ENCODE measurements at regions not wholly inside any gene's neighbourhood (a gene's known extent, or its start where the extent isn't known, plus 50 kb on each side); places are given as distances from the start of the nearest gene placed in this dataset.

DNA sequence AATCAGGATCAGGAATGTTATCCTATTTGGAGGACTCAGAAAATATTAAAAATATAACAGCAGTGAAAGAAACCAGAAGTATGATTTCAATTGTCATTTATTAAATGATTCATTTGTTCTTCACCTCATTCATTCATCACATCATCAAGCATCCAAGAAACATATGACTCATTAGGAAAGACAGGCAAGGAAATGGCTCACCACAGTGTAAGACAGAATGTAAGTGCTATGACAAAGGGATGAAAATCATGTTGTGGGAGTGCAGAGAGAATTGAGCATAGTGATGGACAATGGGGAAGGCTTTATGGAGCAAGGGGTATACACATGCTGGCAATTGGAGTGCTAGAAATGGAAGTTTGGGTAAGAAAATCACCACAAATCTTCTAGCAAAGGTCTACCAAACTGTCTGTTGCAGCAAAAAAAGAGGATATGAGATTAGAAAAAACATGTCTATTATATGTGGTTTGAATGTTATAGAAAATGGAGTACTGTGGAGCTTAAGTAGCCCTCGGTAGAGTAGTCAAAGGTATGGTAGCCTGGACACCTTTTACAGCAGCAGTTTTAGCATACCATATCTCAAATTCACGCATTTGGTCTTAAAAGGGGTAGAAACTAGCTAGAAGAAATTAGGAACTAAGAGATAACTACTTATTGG lies 111.1 kb upstream of the GPR149 start:
- H3K27ac ChIP-seq, result no peak overlapping the region
- H3K4me3 ChIP-seq, result no peak overlapping the region
- no peak for DNase-seq
- BruUV-seq (replicated peaks), result no TSS peak
- no peaks in the 10 kb centered on the region for H4K20me1 ChIP-seq (ENCODE audit: insufficient read depth)
- H3K27me3 ChIP-seq (ENCODE audit: insufficient read depth, low read depth), result no peaks in the 10 kb centered on the region
- no peaks in the 10 kb centered on the region for H3K4me1 ChIP-seq (replicated peaks; ENCODE audit: insufficient read depth)
- H3K9me3 ChIP-seq (ENCODE audit: insufficient read depth, low read depth), result no peaks in the 10 kb centered on the region
- CTCF ChIA-PET, result no interaction called here
- peaks cover 3% of the 10 kb centered on the region; the same call in 1 of the 2 replicates for H3K9me2 ChIP-seq (ENCODE audit: insufficient read depth)
- no peak for TF ChIP-seq EZH2 (IDR thresholded peaks at IDR 0.05; ENCODE audit: low read depth)
- TF ChIP-seq, protein P1, sequence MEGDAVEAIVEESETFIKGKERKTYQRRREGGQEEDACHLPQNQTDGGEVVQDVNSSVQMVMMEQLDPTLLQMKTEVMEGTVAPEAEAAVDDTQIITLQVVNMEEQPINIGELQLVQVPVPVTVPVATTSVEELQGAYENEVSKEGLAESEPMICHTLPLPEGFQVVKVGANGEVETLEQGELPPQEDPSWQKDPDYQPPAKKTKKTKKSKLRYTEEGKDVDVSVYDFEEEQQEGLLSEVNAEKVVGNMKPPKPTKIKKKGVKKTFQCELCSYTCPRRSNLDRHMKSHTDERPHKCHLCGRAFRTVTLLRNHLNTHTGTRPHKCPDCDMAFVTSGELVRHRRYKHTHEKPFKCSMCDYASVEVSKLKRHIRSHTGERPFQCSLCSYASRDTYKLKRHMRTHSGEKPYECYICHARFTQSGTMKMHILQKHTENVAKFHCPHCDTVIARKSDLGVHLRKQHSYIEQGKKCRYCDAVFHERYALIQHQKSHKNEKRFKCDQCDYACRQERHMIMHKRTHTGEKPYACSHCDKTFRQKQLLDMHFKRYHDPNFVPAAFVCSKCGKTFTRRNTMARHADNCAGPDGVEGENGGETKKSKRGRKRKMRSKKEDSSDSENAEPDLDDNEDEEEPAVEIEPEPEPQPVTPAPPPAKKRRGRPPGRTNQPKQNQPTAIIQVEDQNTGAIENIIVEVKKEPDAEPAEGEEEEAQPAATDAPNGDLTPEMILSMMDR (conservative IDR thresholded peaks at IDR 0.05), result no peak
- POLR2A ChIA-PET (ENCODE audit: unreplicated experiment), result no interaction called here
- H3K79me2 ChIP-seq (ENCODE audit: low read depth), result no peaks in the 10 kb centered on the region
- intact Hi-C loops (cut with micrococcal nuclease; ENCODE audit: unreplicated experiment), result loop anchor here (10.0 kb wide), 1 partner anchor 206 kb away; no protein-coding TSS in a partner anchor
- H2AFZ ChIP-seq, result no peak overlapping the region
- no peaks in the 10 kb centered on the region for H3F3A ChIP-seq (ENCODE audit: insufficient read depth, low read depth)
- no peaks in the 10 kb centered on the region for H3K36me3 ChIP-seq (ENCODE audit: low read depth)
- no peak overlapping the region for H3K4me2 ChIP-seq

DNA sequence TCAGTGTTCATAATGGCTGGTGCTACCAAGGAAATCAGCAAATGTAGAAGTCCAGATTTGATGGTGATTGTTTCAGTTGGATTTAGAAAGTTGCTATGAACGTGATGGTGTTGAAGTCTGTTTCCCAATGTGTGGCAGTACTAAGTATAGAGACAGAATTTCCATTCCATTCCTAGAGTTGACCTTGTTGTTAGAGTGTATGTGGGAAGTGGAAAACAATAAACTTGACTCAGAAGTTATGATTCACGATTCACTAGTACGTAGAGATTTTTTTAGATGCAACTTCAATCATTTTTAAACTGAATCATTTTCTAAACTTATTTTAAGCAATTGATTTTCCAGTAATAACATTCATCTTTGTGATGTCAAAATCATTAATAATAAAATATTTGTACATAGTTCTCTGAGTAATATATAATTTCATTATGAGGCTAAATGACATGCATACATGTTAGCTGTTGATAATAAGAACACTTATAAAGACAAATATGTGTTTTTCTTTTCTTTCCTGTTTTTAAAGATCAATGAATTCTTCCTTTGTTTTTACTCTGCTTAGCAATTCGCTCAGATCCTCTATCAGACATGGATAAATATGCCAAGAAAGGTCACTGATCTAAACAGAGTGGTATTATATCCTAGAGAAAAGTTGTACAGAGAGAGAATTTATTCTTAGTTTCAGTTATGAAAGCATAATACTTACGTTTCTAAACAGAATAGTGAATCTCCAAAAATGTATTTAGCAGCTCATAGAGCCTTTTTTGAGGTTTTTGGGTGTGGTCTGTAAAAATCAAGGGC lies 108.8 kb upstream of the GPR149 start:
- Histone ChIP-seq H3K4me2 (no peak overlapping the region), H3K36me3 (ENCODE audit: low read depth) (no peaks in the 10 kb centered on the region), H3K27ac (no peak overlapping the region), H3K9me2 (ENCODE audit: insufficient read depth) (peaks cover 4% of the 10 kb centered on the region; the same call in 1 of the 2 replicates), H3K9me3 (ENCODE audit: insufficient read depth, low read depth) (no peaks in the 10 kb centered on the region), H3K27me3 (ENCODE audit: insufficient read depth, low read depth) (no peaks in the 10 kb centered on the region), H4K20me1 (ENCODE audit: insufficient read depth) (no peaks in the 10 kb centered on the region), H3K79me2 (ENCODE audit: low read depth) (no peaks in the 10 kb centered on the region), H3K4me3 (no peak overlapping the region), H2AFZ (no peak overlapping the region), H3K4me1 (replicated peaks; ENCODE audit: insufficient read depth) (no peaks in the 10 kb centered on the region), H3F3A (ENCODE audit: insufficient read depth, low read depth) (no peaks in the 10 kb centered on the region)
- ChIA-PET POLR2A (ENCODE audit: unreplicated experiment) (no interaction called here), CTCF (no interaction called here)
- BruUV-seq (replicated peaks), result no TSS peak
- intact Hi-C loops (cut with micrococcal nuclease; ENCODE audit: unreplicated experiment), result no loop called here
- TF ChIP-seq EZH2 (IDR thresholded peaks at IDR 0.05; ENCODE audit: low read depth), result no peak
- TF ChIP-seq, protein P1 (conservative IDR thresholded peaks at IDR 0.05), result no peak
- no peak for DNase-seq

DNA sequence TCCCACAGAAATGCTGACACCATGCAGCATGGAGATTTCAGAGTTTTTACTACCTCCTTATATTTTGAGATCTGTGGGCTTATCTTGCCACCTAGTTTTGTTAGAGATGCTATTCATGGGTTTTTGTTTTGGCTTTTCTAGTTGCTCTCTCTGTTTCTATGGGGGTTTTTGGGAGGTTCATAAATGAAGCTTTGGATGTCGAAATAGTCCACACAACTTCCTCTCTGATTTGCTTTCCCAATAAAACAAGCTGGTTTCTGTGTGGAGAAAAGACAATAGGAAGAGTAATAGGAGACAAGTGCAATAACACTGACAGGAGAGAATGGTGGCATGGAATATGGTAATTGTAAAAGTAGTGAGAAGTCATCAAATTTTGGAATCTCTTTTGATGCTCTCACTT lies 106.8 kb upstream of the GPR149 start:
- no peak overlapping the region; the same call in 1 of the 2 replicates for H2AFZ ChIP-seq
- no peaks in the 10 kb centered on the region for H4K20me1 ChIP-seq (ENCODE audit: insufficient read depth)
- H3K4me1 ChIP-seq (replicated peaks; ENCODE audit: insufficient read depth), result no peaks in the 10 kb centered on the region
- TF ChIP-seq EZH2 (IDR thresholded peaks at IDR 0.05; ENCODE audit: low read depth), result no peak
- TF ChIP-seq, protein P1 (conservative IDR thresholded peaks at IDR 0.05), result no peak
- H3K27ac ChIP-seq, result no peak overlapping the region
- no peaks in the 10 kb centered on the region for H3F3A ChIP-seq (ENCODE audit: insufficient read depth, low read depth)
- POLR2A ChIA-PET (ENCODE audit: unreplicated experiment), result no interaction called here
- H3K27me3 ChIP-seq (ENCODE audit: insufficient read depth, low read depth), result no peaks in the 10 kb centered on the region
- CTCF ChIA-PET, result no interaction called here
- H3K4me2 ChIP-seq, result no peak overlapping the region
- no peak for DNase-seq
- H3K4me3 ChIP-seq, result no peak overlapping the region
- no TSS peak for BruUV-seq (replicated peaks)
- H3K9me3 ChIP-seq (ENCODE audit: insufficient read depth, low read depth), result no peaks in the 10 kb centered on the region
- intact Hi-C loops (cut with micrococcal nuclease; ENCODE audit: unreplicated experiment), result no loop called here
- peaks cover 4% of the 10 kb centered on the region; the same call in 1 of the 2 replicates for H3K9me2 ChIP-seq (ENCODE audit: insufficient read depth)
- no peaks in the 10 kb centered on the region for H3K36me3 ChIP-seq (ENCODE audit: low read depth)
- no peaks in the 10 kb centered on the region for H3K79me2 ChIP-seq (ENCODE audit: low read depth)

All from PC-9 (cell line).